ENCODE measurements at regions not wholly inside any gene's neighbourhood (a gene's known extent, or its start where the extent isn't known, plus 50 kb on each side); places are given as distances from the start of the nearest gene placed in this dataset.

DNA sequence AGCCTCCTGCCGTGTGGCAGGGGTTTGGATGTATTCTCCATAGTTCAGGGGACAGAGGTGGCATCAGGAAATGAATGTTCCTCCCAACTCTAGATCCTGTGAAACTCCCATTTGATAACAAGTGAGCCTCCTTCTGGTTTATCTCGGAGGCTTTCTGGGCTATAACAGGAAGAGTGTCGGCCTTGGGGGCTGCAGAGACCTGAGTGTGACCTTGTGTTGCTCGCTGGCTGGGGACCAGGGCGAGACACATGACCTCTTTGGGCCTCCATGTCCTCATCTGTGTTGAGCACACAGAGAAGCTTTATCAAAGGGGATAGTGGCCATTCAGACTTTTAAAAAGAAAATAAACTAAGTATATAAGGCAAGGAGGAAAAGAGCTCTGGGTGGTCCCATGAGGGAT lies 78.0 kb upstream of the SMNDC1 start:
- DNase-seq (ENCODE audit: low spot score) (no peak), ATAC-seq (ENCODE audit: low FRiP score) (no peak)
- TF ChIP-seq, protein P1, sequence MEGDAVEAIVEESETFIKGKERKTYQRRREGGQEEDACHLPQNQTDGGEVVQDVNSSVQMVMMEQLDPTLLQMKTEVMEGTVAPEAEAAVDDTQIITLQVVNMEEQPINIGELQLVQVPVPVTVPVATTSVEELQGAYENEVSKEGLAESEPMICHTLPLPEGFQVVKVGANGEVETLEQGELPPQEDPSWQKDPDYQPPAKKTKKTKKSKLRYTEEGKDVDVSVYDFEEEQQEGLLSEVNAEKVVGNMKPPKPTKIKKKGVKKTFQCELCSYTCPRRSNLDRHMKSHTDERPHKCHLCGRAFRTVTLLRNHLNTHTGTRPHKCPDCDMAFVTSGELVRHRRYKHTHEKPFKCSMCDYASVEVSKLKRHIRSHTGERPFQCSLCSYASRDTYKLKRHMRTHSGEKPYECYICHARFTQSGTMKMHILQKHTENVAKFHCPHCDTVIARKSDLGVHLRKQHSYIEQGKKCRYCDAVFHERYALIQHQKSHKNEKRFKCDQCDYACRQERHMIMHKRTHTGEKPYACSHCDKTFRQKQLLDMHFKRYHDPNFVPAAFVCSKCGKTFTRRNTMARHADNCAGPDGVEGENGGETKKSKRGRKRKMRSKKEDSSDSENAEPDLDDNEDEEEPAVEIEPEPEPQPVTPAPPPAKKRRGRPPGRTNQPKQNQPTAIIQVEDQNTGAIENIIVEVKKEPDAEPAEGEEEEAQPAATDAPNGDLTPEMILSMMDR (IDR thresholded peaks at IDR 0.05): no peak

DNA sequence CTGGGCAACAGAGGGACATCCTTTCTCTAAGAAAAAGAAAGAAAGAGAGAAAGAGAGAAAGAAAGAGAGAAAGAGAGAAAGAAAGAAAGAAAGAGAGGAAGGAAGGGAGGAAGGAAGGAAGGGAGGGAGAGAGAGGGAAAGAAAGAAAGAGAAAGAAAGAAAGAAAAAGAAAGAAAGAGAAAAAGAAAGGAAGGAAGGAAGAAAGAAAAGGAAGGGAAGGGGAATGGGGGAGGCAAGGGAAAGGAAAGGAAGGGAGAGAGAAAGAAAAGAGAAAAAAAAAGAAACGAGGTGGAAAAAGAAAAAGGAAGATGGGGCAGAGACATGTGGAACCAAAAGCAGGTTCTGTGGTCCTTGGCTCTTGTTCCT lies 82.9 kb upstream of the SMNDC1 start:
- TF ChIP-seq, protein P1 (IDR thresholded peaks at IDR 0.05): no peak
- ATAC-seq (ENCODE audit: low FRiP score) (no peak), DNase-seq (ENCODE audit: low spot score) (no peak)

DNA sequence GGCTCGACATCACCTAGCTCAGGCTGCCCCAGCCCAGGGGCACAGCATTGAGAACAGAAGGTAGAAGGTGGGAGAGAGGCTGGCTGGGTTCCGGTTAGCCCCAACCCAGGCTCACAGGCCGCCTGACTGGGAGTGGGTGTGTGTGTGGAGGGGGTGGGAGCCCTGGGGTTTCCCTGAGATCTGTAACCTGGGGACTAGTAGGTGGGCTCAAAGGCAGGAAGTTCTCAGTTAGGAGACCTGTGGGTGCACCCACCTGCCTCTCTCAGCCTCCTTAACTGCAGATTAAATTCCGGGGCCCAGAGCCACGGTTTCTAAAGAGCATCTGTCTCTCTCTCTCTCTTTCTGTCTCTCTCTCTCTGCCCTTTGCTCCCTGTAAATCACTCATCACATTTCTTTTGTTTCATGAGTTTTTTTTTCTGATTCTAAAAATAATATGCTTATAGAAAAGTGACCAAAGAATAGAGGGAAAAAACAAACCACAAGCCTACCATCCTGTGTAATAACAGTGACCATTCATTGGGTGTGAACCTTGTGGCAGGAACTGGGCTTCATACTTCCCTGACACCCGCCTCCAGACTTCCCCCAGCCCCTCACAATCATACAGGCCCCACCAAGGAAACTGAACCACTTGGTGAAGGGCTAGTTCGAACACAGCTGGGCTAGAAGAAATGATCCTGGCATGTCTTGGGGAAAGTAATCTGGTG lies 83.4 kb upstream of the SMNDC1 start:
- DNase-seq (ENCODE audit: low spot score) (no peak), ATAC-seq (ENCODE audit: low FRiP score) (no peak)
- TF ChIP-seq, protein P1 (IDR thresholded peaks at IDR 0.05): no peak

DNA sequence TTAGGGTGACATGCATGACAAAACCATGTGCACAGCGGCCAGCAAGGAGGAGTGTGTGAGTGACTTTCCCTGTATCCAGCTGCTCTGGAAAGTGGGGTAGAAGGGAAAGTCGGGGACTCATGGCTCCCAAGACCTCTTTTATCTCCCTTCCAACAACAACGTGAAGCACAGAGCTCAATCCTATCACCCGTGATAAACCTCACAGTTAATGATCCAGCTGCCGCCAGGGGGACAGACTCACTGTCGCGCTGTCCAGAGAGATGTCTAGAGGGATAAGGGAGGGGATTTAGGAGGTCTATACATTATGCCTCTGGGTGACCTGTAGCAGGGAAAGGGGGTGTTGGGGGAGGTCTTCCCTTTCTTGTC lies 84.0 kb upstream of the SMNDC1 start:
- no peak for DNase-seq (ENCODE audit: low spot score)
- TF ChIP-seq, protein P1 (IDR thresholded peaks at IDR 0.05): no peak
- no peak for ATAC-seq (ENCODE audit: low FRiP score)

DNA sequence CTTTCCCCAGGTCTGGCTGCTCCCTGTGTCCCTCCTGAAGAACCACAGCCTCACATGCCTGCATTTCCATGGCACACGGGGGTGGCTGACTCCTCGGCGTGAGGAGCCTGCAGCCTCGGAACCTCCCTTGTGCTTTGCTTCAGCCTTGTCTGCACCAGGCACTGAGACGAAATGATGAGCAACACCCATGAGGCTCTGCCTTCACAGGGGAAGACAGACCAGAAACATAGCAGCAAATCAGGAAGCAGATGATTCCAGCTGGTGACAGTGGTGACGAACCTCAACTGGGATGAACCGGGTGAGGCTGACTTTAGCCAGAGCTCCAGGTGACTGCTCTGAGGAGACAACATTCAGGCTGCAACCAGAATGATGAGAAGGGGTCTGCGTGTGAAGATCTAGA lies 84.5 kb upstream of the SMNDC1 start:
- TF ChIP-seq, protein P1 (IDR thresholded peaks at IDR 0.05): no peak
- no peak for DNase-seq (ENCODE audit: low spot score)
- no peak for ATAC-seq (ENCODE audit: low FRiP score)

DNA sequence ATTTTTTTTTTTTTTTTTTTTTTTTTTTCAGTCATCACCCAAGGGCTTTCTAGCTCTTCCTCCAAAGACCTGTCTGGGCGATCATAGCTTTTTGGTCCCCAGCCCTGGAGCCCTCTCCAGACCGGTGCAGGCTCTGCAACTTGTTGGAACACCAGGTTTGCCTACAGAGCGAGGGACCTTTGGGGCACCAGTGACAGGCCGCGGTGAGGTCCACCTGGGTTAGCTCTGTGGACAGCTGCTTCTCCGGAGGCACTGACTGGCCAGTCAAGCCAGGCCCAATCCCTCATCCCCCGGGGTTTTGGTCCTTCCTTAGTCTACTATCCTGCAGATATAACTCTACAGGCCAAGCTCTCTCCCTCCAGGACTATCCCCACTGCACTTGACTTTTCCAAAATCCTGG lies 86.8 kb upstream of the SMNDC1 start:
- ATAC-seq (ENCODE audit: low FRiP score): no peak
- no peak for DNase-seq (ENCODE audit: low spot score)
- TF ChIP-seq, protein P1 (IDR thresholded peaks at IDR 0.05): no peak

DNA sequence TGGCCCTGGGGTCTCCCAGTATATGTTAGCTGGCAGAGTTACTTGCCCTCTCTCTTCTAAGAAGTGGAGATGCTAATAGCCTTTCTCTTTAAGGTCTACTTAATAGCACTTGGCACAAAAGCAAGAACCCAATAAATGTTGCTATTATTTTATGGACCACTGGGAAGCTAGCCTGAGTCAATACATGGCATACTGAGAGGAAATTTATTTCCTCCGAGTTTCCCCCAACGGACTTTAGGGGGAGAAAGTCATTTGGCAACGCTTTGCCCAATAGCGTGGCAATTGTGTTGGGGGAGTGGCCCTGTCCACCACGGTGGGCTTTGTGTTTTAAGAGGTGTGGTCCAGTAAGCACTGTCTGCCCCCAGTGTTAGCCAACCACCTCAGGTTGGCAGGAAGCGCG lies 87.4 kb upstream of the SMNDC1 start:
- TF ChIP-seq, protein P1 (IDR thresholded peaks at IDR 0.05): no peak
- DNase-seq (ENCODE audit: low spot score) (no peak), ATAC-seq (ENCODE audit: low FRiP score) (no peak)
